Parathyroid adenoma (tissue), 2 donors: ENCODE measurements at regions not wholly inside any gene's neighbourhood (a gene's known extent, or its start where the extent isn't known, plus 50 kb on each side); places are given as distances from the start of the nearest gene placed in this dataset.

Source experiments
- H2AFZ ChIP-seq: fragments of 300-600 bp; sonication (generic); one replicate; pipeline ENCODE4 v1.7.0; 2017; ENCODE audit warnings: antibody characterized with exemption, mild to moderate bottlenecking
- H3K27ac ChIP-seq: fragments of 300-600 bp; sonication (generic); one replicate; pipeline ENCODE4 v1.7.0; 2017
- H3K27me3 ChIP-seq: fragments of 300-600 bp; sonication (generic); one replicate; pipeline ENCODE4 v1.7.0; 2017; ENCODE audit warnings: low read length; ENCODE audit not compliant: control insufficient read depth, insufficient read depth
- H3K36me3 ChIP-seq: fragments of 300-600 bp; sonication (generic); one replicate; pipeline ENCODE4 v1.7.0; 2017; ENCODE audit warnings: low read length; ENCODE audit not compliant: control insufficient read depth, insufficient read depth
- H3K4me1 ChIP-seq: fragments of 300-600 bp; sonication (generic); one replicate; pipeline ENCODE4 v1.7.0; 2017; ENCODE audit warnings: control low read depth
- H3K4me2 ChIP-seq: fragments of 300-600 bp; sonication (generic); one replicate; pipeline ENCODE4 v1.7.0; 2017; ENCODE audit warnings: low read length
- H3K4me3 ChIP-seq: fragments of 300-600 bp; sonication (generic); one replicate; pipeline ENCODE4 v1.7.0; 2017; ENCODE audit warnings: low read depth, low read length
- H3K79me2 ChIP-seq: fragments of 300-600 bp; sonication (generic); one replicate; pipeline ENCODE4 v1.7.0; 2017; ENCODE audit warnings: control low read depth
- H3K9ac ChIP-seq: fragments of 300-600 bp; sonication (generic); one replicate; pipeline ENCODE4 v1.7.0; 2017; ENCODE audit warnings: mild to moderate bottlenecking
- H3K9me3 ChIP-seq: fragments of 300-600 bp; sonication (generic); one replicate; pipeline ENCODE4 v1.7.0; 2017; ENCODE audit warnings: low read length; ENCODE audit not compliant: control insufficient read depth
- CTCF ChIP-seq: fragments of 300-600 bp; sonication (generic); IDR thresholded peaks from one replicate; pipeline ENCODE4 v1.7.0; 2017; ENCODE audit warnings: antibody characterized with exemption, mild to moderate bottlenecking
- donor health status: primary hyperparathyroidism.

DNA sequence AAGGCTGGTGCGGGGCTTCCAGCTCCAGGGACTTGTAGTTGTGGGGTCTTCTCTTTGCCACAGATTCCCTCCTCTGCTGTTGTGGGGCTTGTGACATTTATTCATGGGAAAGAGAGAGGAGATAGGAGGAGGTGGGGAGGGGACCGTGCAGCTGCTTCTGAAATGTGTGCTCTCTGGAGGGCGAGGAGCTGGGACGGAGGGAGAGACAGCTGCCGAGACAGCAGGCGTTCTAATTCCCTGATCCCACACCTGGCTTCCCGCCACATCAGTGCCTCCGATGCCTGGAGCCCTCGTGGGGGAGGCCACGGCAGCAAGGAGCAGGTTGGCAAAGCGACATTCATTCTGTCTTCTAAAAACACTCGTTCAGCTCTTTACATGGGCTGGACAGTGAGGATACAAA lies 164.4 kb downstream of the USP12 start:
- Histone ChIP-seq H3K27ac (no peak overlapping the region), H3K4me1 (no peaks in the 10 kb centered on the region), H3K4me2 (peak overlapping the region; percentile 72), H3K27me3 (no peaks in the 10 kb centered on the region), H3K36me3 (no peaks in the 10 kb centered on the region), H2AFZ (peak overlapping the region; percentile 68), H3K9me3 (no peaks in the 10 kb centered on the region), H3K79me2 (no peaks in the 10 kb centered on the region), H3K9ac (no peak overlapping the region), H3K4me3 (no peak overlapping the region)
- no peak for TF ChIP-seq CTCF

- H3K9me3 ChIP-seq: no peaks in the 10 kb centered on the region
Observed at GRCh38 chr13:27006519-27007161, 165.0 kb downstream of the USP12 start.

DNA sequence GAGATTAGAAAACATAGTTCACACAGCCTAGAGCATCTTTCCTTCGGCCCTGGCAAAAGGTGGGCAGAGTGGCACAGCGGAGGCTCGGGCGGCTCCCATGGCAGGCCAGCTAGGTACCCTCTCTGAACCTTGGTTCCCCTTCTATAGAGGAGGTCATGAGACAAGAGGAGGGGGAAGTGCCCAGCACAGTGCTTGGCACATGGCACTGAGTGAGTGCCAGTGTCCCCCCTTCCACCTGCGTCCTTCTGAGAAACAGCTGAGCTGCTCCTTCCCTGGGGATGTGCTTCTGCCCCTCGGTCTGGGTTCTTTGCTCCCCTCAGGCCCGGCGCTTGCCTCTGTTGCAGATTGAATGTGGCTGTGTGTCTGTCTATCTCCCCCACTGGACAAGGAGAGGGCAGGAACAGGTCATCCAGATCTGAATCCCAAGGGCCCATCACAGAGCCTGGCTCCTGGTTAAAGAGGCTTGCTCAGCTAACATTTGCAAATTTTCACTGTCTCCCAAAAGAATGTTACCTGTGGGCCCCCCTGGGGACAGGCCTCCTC lies 165.6 kb downstream of the USP12 start:
- no peak for TF ChIP-seq CTCF
- Histone ChIP-seq H3K27me3 (no peaks in the 10 kb centered on the region), H2AFZ (peak overlapping the region; percentile 68), H3K9ac (no peak overlapping the region), H3K9me3 (no peaks in the 10 kb centered on the region), H3K4me3 (no peak overlapping the region), H3K36me3 (no peaks in the 10 kb centered on the region), H3K27ac (no peak overlapping the region), H3K4me2 (no peak overlapping the region), H3K79me2 (no peaks in the 10 kb centered on the region), H3K4me1 (no peaks in the 10 kb centered on the region)

More at GRCh38 chr13:27006519-27007161, 165.0 kb downstream of the USP12 start:
- Histone ChIP-seq H3K36me3 (no peaks in the 10 kb centered on the region), H3K4me1 (no peaks in the 10 kb centered on the region), H2AFZ (peak overlapping the region; percentile 68), H3K27me3 (no peaks in the 10 kb centered on the region), H3K4me3 (peak overlapping the region; percentile 16), H3K4me2 (peak overlapping the region; percentile 72), H3K27ac (no peak overlapping the region), H3K79me2 (no peaks in the 10 kb centered on the region), H3K9ac (no peak overlapping the region)
- no peak for TF ChIP-seq CTCF

DNA sequence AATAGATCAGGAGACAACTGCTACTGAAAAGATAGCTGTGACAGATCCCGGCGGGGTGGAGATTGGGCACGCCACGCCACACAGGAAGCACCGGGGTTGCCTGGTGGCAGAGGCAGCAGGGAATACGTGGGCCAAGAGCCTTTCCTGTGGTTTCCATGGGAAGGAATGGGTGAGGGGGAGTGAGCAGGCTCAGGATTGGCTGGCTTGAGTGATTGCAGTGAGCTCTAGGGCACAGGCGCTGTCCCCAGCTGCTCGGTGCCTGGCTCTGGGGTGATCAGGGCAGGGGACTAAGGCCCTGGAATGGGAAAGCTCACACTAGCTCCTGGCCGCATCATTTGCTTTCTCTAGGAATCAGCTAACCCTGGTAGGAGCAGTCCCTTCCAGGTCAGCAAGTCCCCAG lies 166.1 kb downstream of the USP12 start:
- Histone ChIP-seq H3K9me3 (no peaks in the 10 kb centered on the region), H3K27me3 (no peaks in the 10 kb centered on the region), H3K27ac (peak overlapping the region; percentile 24), H3K4me3 (no peak overlapping the region), H3K36me3 (no peaks in the 10 kb centered on the region), H3K4me2 (no peak overlapping the region), H3K4me1 (no peaks in the 10 kb centered on the region), H2AFZ (no peak overlapping the region), H3K79me2 (no peaks in the 10 kb centered on the region), H3K9ac (no peak overlapping the region)
- no peak for TF ChIP-seq CTCF

GRCh38 chr13:27004866-27005265 lies 166.7 kb downstream of the USP12 start:
- TF ChIP-seq CTCF: no peak
- Histone ChIP-seq H3K36me3 (no peaks in the 10 kb centered on the region), H3K27me3 (no peaks in the 10 kb centered on the region), H3K27ac (no peak overlapping the region), H3K4me3 (no peak overlapping the region), H3K9me3 (no peaks in the 10 kb centered on the region), H3K79me2 (no peaks in the 10 kb centered on the region), H2AFZ (no peak overlapping the region), H3K4me2 (no peak overlapping the region), H3K9ac (no peak overlapping the region), H3K4me1 (no peaks in the 10 kb centered on the region)
